ENCODE measurements at regions not wholly inside any gene's neighbourhood (a gene's known extent, or its start where the extent isn't known, plus 50 kb on each side); places are given as distances from the start of the nearest gene placed in this dataset.

DNA sequence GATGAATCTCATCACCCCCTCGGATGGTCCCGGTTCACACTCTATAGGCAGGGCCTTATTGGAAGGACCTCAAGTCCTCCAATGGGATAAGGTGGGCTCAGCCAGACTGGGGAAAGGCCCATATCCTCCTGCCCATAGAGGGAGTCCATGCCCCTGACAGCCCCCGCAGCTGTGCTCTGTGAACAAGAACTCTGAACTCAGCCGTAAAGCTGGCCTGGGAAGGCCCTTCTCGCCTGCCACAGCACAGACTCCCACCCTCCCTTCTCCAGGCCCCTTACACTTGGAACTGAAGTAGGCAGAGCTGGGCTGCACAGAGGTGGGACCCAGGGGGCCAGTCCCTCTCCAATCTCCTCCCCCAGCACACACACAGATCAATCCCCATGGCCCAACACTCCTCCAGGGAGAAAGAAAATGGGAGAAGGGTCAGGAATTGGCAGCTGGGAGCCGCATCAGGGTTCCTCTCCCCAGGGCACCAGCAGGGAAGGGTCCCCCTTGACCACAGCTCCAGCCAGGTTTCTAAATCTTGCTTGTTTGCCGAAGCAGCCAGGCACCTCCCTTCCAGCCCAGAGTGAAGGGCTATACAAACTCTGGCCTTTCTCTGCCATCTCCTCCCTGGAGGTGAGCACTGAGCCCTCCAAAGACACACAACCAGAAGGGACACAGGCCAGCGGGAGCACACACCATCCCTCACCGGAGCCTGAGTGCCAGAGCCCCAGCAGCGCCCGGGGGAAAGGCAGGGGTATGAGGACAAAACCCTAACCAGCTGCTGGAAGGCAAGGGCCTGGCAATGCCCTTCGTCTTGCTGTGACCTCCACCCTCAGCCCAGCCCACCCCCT lies 454.1 kb downstream of the SOX9 start:
- no peak for TF ChIP-seq CTCF (conservative IDR thresholded peaks at IDR 0.05; ENCODE audit: low read depth, low read length)
- no peak for TF ChIP-seq EZH2 (IDR thresholded peaks at IDR 0.05; ENCODE audit: low read length, unreplicated experiment)

Measured in PC-3 (cell line).